Non-pigmented ciliary epithelial cell (primary cell): ENCODE measurements at regions not wholly inside any gene's neighbourhood (a gene's known extent, or its start where the extent isn't known, plus 50 kb on each side); places are given as distances from the start of the nearest gene placed in this dataset.
"Not testable (repeated sequence)": the region's sequence is repeated elsewhere in the genome, so short reads cannot be mapped to it uniquely, and the experiment has no call there.

Experiments used
- DNase-seq: peaks from one replicate; pipeline ENCODE4 v3.0.0-alpha.2; 2010; ENCODE audit warnings: low read depth

- DNase-seq, result no peak
Observed at GRCh38 chr4:95779447-95779846, 60.4 kb upstream of the PDHA2 start.

GRCh38 chr4:95778666-95779065 lies 61.2 kb upstream of the PDHA2 start:
- no peak for DNase-seq

DNA sequence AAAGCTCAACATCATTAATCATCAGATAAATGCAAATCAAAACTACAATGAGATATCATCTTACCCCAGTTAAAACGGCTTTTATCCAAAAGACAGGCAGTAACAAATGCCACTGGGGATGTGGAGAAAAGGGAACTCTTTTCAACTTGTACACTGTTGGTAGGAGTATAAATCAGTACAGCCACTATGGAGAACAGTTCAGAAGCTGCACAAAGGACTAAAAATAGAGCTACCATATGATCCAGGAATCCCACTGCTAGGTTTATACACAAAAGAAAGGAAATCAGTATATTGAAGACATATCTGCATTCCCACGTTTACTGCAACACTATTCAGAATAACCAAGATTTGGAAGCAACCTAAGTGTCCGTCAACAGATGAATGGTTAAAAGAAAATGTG lies 69.3 kb upstream of the PDHA2 start:
- not testable (repeated sequence) for DNase-seq

- DNase-seq, result no peak
Observed at GRCh38 chr4:95764961-95765360, 74.9 kb upstream of the PDHA2 start.

- DNase-seq, result peak; percentile 17
Observed at GRCh38 chr4:95761871-95762270, 78.0 kb upstream of the PDHA2 start.

DNA sequence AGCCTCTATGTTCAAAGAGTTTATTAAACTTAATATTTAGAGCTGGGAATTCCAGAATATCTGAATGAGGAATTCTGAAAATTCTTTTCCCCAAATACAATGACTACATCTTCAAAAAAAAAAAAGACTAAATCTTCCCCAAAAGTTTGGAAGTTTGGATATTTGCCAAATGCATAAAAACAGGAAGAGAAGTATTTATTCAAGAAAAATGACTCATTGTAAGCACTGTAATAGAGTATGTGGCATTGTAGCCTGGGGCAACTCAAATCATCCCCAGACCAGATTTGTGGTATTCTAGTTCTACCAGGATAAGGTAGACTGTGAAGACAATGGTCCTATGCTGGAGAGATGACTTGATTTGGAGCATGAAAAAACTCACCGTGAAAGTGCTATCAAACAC lies 78.5 kb upstream of the PDHA2 start:
- DNase-seq, result peak; percentile 8

DNA sequence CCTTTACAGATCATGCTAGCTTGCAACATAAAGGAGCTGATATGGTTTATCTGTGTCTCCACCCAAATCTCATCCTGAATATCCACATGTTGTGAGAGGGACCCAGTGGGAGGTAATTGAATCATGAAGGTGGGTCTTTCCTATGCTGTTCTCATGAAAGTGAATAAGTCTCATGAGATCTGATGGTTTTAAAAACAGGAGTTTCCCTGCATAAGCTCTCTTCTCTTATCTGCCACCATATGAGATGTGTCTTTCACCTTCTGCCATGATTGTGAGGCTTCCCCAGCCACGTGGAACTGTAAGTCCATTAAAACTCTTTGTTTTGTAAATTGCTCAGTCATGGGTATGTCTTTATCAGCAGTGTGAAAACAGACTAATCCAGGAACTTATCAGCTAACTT lies 79.2 kb upstream of the PDHA2 start:
- DNase-seq, result not testable (repeated sequence)

DNA sequence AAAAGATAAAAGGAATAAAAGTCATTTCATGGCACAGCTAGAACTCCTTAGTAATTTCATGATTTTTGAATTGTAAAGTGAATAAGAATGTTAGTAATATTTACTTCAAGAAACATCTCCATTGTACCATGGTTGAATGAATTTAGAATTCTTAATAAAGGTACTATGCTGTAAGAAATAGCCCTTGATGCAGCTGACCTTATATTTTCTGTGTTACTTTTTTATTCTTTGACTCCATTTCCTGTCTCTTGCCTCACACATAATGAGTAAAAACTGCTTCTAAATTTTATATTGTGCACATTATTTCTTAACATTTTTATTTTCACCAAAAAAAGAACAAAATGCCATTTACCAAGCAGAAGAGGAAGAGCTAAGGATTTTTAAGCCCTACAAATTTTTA lies 81.9 kb upstream of the PDHA2 start:
- no peak for DNase-seq

DNA sequence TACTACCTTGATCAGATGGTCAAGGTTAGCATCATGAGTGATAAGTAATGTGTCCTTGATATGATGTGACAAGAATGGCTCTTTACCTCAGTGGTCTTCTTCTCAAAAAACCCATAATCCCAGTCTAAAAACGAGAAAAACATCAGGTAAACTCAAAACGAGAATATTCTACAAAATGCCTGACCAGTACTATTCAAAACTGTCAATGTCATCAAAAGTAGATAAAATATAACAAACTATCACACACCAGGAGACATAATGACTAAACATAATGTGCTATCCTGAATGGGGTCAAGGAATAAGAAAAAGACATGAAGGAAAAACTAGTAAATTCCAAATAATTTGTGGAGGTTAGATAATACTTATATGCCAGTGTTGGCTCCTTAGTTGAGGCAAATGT lies 85.2 kb upstream of the PDHA2 start:
- no peak for DNase-seq

DNA sequence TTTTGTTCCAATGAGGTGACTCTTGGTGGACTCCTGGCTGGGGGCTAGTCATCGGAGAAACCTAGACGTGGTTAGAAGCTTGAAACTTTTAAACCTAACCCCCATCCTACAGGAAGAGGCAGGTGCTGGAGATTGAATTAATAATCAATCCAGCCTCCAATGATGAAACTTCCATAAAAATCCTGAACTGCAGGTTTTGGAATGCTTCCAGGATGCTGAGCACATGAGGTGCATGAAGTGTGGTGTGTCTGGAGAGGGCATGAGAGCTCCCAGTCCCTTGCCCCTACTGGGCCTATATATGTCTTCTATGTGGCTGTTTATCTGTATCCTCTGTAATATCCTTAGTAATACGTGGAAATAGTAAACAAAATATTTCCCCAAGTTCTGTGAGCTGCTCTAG lies 90.7 kb upstream of the PDHA2 start:
- DNase-seq, result no peak

DNA sequence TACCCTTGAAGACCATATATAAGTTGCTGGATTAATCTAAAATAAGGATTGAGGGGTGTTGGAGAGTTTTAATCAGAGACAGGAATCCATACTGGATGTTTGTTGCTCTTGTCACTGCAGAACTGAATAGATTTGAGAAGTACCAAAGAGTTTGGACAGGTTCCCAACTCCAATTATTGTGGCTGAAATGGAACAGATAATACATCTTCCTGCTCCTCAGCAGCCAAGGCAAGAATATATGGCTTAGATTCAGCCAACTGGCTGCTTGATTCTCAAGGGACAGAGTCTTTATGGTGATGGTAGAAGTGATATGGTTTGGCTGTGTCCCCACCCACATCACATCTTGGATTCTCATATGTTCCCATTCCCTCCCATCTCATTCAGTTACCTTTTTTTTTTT lies 97.0 kb upstream of the PDHA2 start:
- no peak for DNase-seq

- no peak for DNase-seq
Observed at GRCh38 chr4:95742179-95742578, 97.7 kb upstream of the PDHA2 start.

DNA sequence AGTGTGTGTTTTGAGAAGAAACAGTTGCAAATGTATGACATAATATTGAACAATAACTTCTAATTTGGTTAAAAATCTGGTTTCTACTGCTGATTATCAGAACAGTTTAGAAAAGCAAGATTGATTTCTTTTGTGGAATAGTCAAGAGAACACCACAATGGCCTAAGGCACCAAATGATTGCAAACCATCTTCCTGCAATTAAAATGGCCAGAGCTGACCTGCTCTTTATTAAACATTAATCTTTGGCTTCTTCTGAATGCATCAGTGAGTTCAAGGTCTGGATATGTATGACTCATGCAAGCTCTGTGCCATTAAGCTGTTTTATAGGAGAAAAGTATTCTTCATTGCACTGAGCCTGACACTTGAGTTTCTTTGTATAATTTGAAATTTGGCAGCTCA lies 107.8 kb upstream of the PDHA2 start:
- DNase-seq, result no peak

DNA sequence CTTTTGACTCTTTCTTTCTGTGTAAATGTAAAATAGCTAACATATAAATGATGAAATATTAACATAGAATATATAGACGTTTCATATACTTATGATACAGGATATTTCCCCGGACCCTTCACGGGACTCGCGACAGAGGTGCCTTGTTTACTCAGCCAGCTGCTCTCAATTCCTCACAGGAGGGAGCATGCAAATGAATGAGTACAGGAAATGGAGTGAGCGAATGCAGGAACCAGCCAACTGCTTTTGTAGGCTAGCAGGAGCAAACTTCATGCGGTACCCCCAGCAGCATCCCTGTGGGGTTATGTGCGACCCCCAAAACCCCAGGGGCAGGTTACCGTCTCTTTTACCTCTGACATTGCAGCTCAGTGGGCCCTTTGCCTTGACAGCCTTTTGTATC lies 110.3 kb upstream of the PDHA2 start:
- DNase-seq, result no peak

- no peak for DNase-seq
Observed at GRCh38 chr4:95728145-95728544, 111.7 kb upstream of the PDHA2 start.

- DNase-seq, result no peak
Observed at GRCh38 chr4:95715830-95716229, 124.1 kb upstream of the PDHA2 start.

DNA sequence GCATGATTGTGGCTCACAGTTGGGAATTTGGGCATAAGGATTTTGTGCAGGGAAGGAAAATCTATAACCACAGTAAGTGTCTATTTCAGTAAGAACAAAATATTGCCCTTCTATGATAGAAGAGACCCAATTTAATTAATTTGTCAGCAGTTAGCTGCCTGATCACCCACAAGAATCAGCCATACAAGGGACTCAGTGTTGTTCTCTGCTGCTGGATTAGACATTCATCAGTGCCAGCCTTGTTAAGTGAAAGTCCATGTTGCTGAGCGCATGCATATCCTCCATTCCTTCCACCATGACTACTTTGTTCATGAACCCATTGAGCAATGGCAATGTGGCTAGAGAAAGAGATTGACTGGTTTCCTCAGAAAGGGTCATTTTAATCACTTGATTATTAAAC lies 125.3 kb upstream of the PDHA2 start:
- DNase-seq, result no peak

DNA sequence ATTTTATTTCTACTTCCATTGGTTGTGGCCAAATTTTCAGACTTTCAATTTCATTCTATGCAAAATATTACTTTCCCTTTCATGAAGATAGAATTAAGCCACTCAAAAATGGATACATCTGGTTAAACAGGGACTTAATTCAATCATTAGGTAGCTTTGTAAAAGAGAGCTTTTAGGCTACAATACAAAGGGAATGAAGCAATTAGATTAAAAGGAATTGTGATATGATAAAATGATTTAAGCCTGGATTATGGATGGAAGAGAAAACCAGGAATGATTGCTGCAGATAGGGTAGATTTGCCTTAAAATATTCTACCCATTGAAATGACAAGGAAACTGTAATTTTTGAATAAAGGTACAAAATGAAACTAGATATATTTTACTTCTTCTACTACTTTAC lies 134.6 kb upstream of the PDHA2 start:
- DNase-seq, result no peak

GRCh38 chr4:95701500-95702170 lies 138.3 kb upstream of the PDHA2 start:
- peak; percentile 42 for DNase-seq

GRCh38 chr4:95694411-95694810 lies 145.5 kb upstream of the PDHA2 start:
- DNase-seq, result no peak

GRCh38 chr4:95693594-95693993 lies 144.8 kb upstream of the UNC5C start:
- no peak for DNase-seq

- DNase-seq, result no peak
Observed at GRCh38 chr4:95676190-95676589, 127.4 kb upstream of the UNC5C start.

GRCh38 chr4:95675623-95676022 lies 126.8 kb upstream of the UNC5C start:
- no peak for DNase-seq

DNA sequence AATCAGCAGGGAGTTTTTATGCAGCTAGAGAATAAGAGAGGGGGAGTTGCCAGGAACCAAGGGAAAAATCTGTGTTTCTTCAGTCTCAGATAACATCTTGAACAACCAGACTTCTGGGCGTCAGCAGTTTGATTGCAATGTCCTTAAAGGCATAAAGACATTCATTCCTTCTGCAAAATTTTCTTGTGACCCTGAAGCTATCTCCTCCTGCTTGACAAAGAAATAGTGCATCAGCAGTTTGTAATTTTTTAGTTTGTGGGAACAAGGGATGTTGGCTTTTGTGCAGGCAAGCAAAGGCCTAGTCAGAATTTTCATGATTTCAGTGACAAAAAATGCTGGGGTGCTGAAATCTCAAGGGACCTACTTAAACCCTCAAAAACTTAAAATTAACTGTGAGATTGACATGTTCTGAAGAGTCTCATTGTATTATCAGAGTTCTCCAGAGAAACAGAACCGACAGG lies 125.8 kb upstream of the UNC5C start:
- no peak for DNase-seq

- DNase-seq, result no peak
Observed at GRCh38 chr4:95672811-95673210, 124.0 kb upstream of the UNC5C start.
